Astrocyte (in vitro differentiated cells and primary cell): ENCODE measurements at regions not wholly inside any gene's neighbourhood (a gene's known extent, or its start where the extent isn't known, plus 50 kb on each side); places are given as distances from the start of the nearest gene placed in this dataset.

Experiments used
- EZH2 ChIP-seq: IDR thresholded peaks from 2 replicates; pipeline ENCODE4 v1.6.1; 2012; ENCODE audit warnings: mild to moderate bottlenecking, low read length, inconsistent platforms; ENCODE audit not compliant: insufficient read depth
- TF ChIP-seq, protein P1 (sequence below): IDR thresholded peaks from 2 replicates; pipeline ENCODE4 v1.5.1; 2011; ENCODE audit warnings: low read depth, mild to moderate bottlenecking, inconsistent platforms, low read length, moderate library complexity; ENCODE audit not compliant: insufficient read depth

DNA sequence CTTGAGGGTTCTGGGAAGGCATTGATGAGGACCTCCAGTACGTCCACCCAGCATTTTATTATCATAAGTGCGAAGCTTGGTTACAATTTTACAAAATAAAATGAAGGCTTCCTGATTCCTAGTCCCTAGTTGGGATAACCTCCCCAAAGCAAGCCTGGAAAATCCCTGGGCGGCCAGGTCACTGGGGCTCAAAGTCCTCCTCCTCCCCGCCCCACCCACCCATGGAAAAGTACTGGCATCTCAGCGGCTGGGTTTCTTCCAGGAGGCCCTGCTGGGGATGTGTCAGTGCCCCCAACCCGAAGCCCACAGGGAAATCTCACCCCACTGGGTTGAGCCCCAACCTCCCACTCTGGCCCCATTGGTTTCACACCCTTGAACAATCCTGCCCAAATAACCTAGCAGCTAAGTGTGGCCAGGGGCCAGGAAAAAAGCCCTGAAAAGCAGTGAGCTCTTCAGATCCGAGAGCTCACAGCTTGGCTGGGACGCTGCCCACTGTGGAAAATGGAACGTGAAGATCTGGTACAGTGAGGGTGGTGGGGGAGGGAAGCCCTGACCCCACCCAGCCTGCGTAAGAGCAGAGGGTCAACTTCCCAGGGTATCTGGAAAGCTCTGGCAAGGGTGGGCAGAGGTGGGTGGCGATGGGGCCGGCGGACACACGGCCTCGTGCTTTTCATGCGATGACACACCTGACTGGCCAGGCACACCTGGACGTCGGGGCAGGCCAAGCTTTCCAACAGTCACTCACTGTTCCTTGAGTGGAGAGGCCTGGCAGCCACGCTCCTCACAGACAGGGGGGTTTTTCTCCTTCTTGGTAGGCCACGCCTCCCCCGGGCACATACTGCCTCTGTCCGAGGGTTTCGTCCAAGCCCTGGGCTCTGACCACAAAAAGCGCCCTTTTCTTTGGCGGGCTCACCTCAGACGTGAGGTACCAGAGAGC is 324.5 kb downstream of the SOX9 start:
- TF ChIP-seq, protein P1, sequence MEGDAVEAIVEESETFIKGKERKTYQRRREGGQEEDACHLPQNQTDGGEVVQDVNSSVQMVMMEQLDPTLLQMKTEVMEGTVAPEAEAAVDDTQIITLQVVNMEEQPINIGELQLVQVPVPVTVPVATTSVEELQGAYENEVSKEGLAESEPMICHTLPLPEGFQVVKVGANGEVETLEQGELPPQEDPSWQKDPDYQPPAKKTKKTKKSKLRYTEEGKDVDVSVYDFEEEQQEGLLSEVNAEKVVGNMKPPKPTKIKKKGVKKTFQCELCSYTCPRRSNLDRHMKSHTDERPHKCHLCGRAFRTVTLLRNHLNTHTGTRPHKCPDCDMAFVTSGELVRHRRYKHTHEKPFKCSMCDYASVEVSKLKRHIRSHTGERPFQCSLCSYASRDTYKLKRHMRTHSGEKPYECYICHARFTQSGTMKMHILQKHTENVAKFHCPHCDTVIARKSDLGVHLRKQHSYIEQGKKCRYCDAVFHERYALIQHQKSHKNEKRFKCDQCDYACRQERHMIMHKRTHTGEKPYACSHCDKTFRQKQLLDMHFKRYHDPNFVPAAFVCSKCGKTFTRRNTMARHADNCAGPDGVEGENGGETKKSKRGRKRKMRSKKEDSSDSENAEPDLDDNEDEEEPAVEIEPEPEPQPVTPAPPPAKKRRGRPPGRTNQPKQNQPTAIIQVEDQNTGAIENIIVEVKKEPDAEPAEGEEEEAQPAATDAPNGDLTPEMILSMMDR: no peak
- TF ChIP-seq EZH2: no peak
